ENCODE measurements at regions not wholly inside any gene's neighbourhood (a gene's known extent, or its start where the extent isn't known, plus 50 kb on each side); places are given as distances from the start of the nearest gene placed in this dataset.

- TF ChIP-seq, protein P1, sequence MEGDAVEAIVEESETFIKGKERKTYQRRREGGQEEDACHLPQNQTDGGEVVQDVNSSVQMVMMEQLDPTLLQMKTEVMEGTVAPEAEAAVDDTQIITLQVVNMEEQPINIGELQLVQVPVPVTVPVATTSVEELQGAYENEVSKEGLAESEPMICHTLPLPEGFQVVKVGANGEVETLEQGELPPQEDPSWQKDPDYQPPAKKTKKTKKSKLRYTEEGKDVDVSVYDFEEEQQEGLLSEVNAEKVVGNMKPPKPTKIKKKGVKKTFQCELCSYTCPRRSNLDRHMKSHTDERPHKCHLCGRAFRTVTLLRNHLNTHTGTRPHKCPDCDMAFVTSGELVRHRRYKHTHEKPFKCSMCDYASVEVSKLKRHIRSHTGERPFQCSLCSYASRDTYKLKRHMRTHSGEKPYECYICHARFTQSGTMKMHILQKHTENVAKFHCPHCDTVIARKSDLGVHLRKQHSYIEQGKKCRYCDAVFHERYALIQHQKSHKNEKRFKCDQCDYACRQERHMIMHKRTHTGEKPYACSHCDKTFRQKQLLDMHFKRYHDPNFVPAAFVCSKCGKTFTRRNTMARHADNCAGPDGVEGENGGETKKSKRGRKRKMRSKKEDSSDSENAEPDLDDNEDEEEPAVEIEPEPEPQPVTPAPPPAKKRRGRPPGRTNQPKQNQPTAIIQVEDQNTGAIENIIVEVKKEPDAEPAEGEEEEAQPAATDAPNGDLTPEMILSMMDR (IDR thresholded peaks at IDR 0.05): no peak
- TF ChIP-seq POLR2AphosphoS5 (IDR thresholded peaks at IDR 0.05; ENCODE audit: low read depth, low read length): no peak
Observed at GRCh38 chr14:101330416-101331140, 230.7 kb upstream of the DIO3 start.

Data from Panc1 (cell line).